ENCODE measurements at regions not wholly inside any gene's neighbourhood (a gene's known extent, or its start where the extent isn't known, plus 50 kb on each side); places are given as distances from the start of the nearest gene placed in this dataset.

- TF ChIP-seq CTCF (IDR thresholded peaks at IDR 0.05 in 2 of 3, conservative IDR thresholded peaks at IDR 0.05 in 1 of 3; ENCODE audit: insufficient read depth in 2 of 3, low read depth in 1 of 3, low read length in 3 of 3) (no peak), SRF (CRISPR knock-in tag; IDR thresholded peaks at IDR 0.05) (no peak), FOXM1 (IDR thresholded peaks at IDR 0.05; ENCODE audit: low read depth) (no peak), FOXM1 (CRISPR knock-in tag; IDR thresholded peaks at IDR 0.05; ENCODE audit: low read depth) (no peak), CBFB (CRISPR knock-in tag; IDR thresholded peaks at IDR 0.05) (no peak), HDAC2 (IDR thresholded peaks at IDR 0.05) (no peak), SETDB1 (IDR thresholded peaks at IDR 0.05; ENCODE audit: low read length) (no peak), SAP30 (IDR thresholded peaks at IDR 0.05; ENCODE audit: borderline replicate concordance, insufficient read depth, low read depth, low read length, poor library complexity, severe bottlenecking) (no peak), LARP7 (IDR thresholded peaks at IDR 0.05) (no peak), CREM (IDR thresholded peaks at IDR 0.05; ENCODE audit: low read depth) (no peak)
- TF ChIP-seq, protein P1, sequence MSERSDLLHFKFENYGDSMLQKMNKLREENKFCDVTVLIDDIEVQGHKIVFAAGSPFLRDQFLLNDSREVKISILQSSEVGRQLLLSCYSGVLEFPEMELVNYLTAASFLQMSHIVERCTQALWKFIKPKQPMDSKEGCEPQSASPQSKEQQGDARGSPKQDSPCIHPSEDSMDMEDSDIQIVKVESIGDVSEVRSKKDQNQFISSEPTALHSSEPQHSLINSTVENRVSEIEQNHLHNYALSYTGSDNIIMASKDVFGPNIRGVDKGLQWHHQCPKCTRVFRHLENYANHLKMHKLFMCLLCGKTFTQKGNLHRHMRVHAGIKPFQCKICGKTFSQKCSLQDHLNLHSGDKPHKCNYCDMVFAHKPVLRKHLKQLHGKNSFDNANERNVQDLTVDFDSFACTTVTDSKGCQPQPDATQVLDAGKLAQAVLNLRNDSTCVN (CRISPR knock-in tag; IDR thresholded peaks at IDR 0.05) = no peak
- TF ChIP-seq, protein P2, sequence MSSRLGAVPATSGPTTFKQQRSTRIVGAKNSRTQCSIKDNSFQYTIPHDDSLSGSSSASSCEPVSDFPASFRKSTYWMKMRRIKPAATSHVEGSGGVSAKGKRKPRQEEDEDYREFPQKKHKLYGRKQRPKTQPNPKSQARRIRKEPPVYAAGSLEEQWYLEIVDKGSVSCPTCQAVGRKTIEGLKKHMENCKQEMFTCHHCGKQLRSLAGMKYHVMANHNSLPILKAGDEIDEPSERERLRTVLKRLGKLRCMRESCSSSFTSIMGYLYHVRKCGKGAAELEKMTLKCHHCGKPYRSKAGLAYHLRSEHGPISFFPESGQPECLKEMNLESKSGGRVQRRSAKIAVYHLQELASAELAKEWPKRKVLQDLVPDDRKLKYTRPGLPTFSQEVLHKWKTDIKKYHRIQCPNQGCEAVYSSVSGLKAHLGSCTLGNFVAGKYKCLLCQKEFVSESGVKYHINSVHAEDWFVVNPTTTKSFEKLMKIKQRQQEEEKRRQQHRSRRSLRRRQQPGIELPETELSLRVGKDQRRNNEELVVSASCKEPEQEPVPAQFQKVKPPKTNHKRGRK (tag; IDR thresholded peaks at IDR 0.05) = no peak
These were observed 93.2 kb downstream of the NKX2-1 start for GRCh38 chr14:36426836-36427235.
